ENCODE measurements at regions not wholly inside any gene's neighbourhood (a gene's known extent, or its start where the extent isn't known, plus 50 kb on each side); places are given as distances from the start of the nearest gene placed in this dataset.

- no peak for DNase-seq (ENCODE audit: extremely low read depth, low read depth)
- no peak overlapping the region for H3K4me3 ChIP-seq (replicated peaks; ENCODE audit: low read depth, low read length)
- TF ChIP-seq CTCF (IDR thresholded peaks at IDR 0.05; ENCODE audit: low read depth, low read length, missing control alignments) = no peak
These were observed 396.0 kb upstream of the MCTP2 start for GRCh38 chr15:93835344-93835743.

DNA sequence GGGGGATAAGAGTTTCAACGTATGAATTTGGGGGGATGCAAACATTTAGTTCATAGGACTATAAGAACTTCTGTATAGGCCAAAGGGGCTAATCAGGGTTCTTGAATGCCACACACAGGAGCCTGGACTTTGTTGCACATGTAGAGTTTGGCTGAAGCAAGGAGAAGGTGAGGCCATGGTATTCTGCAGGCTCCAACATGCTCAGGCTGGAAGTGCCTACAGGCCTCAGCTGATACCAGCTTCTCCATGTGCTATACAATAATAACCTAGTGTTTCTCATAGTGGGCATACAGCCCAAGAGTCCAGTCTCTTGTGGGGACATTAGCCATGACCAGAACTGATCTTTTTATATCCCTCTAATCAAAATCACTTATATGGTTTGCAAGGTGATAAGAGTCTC lies 399.7 kb upstream of the MCTP2 start:
- TF ChIP-seq CTCF (IDR thresholded peaks at IDR 0.05; ENCODE audit: low read depth, low read length, missing control alignments) = no peak
- no peak for DNase-seq (ENCODE audit: extremely low read depth, low read depth)
- no peak overlapping the region for H3K4me3 ChIP-seq (replicated peaks; ENCODE audit: low read depth, low read length)

- TF ChIP-seq CTCF (IDR thresholded peaks at IDR 0.05; ENCODE audit: low read depth, low read length, missing control alignments) = no peak
- DNase-seq (ENCODE audit: extremely low read depth, low read depth) = no peak
- no peak overlapping the region for H3K4me3 ChIP-seq (replicated peaks; ENCODE audit: low read depth, low read length)
These were observed 400.9 kb upstream of the MCTP2 start for GRCh38 chr15:93830221-93831080.

- DNase-seq (ENCODE audit: extremely low read depth, low read depth) = no peak
These were observed 402.1 kb upstream of the MCTP2 start for GRCh38 chr15:93829115-93829870.

GRCh38 chr15:93826790-93827189 lies 404.6 kb upstream of the MCTP2 start:
- no peak overlapping the region for H3K4me3 ChIP-seq (replicated peaks; ENCODE audit: low read depth, low read length)
- TF ChIP-seq CTCF (IDR thresholded peaks at IDR 0.05; ENCODE audit: low read depth, low read length, missing control alignments) = no peak
- DNase-seq (ENCODE audit: extremely low read depth, low read depth) = no peak

More at GRCh38 chr15:93829115-93829870, 402.1 kb upstream of the MCTP2 start:
- no peak overlapping the region for H3K4me3 ChIP-seq (replicated peaks; ENCODE audit: low read depth, low read length)
- no peak for TF ChIP-seq CTCF (IDR thresholded peaks at IDR 0.05; ENCODE audit: low read depth, low read length, missing control alignments)

DNA sequence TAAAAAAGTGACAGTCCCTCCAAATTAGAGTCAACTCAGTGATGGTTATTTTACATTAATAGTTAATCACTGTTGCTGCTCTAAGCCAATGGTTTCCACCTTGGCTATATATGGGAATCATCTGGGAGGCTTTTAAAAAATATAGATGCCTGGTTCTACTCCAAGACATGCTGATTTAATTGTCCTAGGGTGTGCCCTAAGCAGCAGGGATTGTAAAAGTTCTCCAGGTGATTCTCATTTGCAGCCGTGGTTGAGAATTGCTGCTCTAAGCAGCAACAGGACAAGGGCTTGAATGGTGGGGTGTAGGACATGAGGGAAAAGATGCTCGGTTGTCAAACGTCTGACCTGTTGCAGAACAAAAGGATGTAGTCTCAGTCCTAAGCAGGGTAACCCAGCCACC lies 405.1 kb upstream of the MCTP2 start:
- no peak for DNase-seq (ENCODE audit: extremely low read depth, low read depth)
- TF ChIP-seq CTCF (IDR thresholded peaks at IDR 0.05; ENCODE audit: low read depth, low read length, missing control alignments) = no peak
- H3K4me3 ChIP-seq (replicated peaks; ENCODE audit: low read depth, low read length) = no peak overlapping the region
